Osteoblast (primary cell): ENCODE measurements at regions not wholly inside any gene's neighbourhood (a gene's known extent, or its start where the extent isn't known, plus 50 kb on each side); places are given as distances from the start of the nearest gene placed in this dataset.
"Not testable (repeated sequence)": the region's sequence is repeated elsewhere in the genome, so short reads cannot be mapped to it uniquely, and the experiment has no call there.

Experiments
- DNase-seq: peaks from one replicate; pipeline ENCODE4 v3.0.0; 2011; ENCODE audit warnings: low spot score, mixed read lengths; ENCODE audit not compliant: insufficient read length; ENCODE audit errors: missing footprints
- H2AFZ ChIP-seq: 2 replicates; pipeline ENCODE4 v1.6.0; 2011; ENCODE audit warnings: mild to moderate bottlenecking, low read length
- H3K27ac ChIP-seq: 2 replicates; pipeline ENCODE4 v1.5.1; 2011; ENCODE audit warnings: mild to moderate bottlenecking, low read depth, low read length, moderate library complexity
- H3K27me3 ChIP-seq: 2 replicates; pipeline ENCODE4 v1.6.0; 2012; ENCODE audit warnings: mild to moderate bottlenecking, control low read depth, inconsistent platforms, low read length, moderate library complexity; ENCODE audit not compliant: insufficient read depth
- H3K36me3 ChIP-seq: 2 replicates; pipeline ENCODE4 v1.5.1; 2011; ENCODE audit warnings: mild to moderate bottlenecking, low read length, control low read depth, moderate library complexity; ENCODE audit not compliant: insufficient read depth
- H3K4me1 ChIP-seq: 2 replicates; pipeline ENCODE4 v1.5.1; 2011; ENCODE audit warnings: mild to moderate bottlenecking, low read length, control low read depth, moderate library complexity; ENCODE audit not compliant: insufficient read depth
- H3K4me2 ChIP-seq: 2 replicates; pipeline ENCODE4 v1.6.0; 2011; ENCODE audit warnings: mild to moderate bottlenecking, low read length; ENCODE audit not compliant: insufficient read depth
- H3K4me3 ChIP-seq: fragments of 200-600 bp; sonication (generic); 3 replicates; pipeline ENCODE4 v1.5.1; 2012; ENCODE audit warnings: mild to moderate bottlenecking, low read length, inconsistent platforms; ENCODE audit not compliant: insufficient read depth
- H3K79me2 ChIP-seq: 2 replicates; pipeline ENCODE4 v1.6.0; 2012; ENCODE audit warnings: mild to moderate bottlenecking, low read length, control low read depth, inconsistent platforms; ENCODE audit not compliant: insufficient read depth
- H3K9me3 ChIP-seq: 2 replicates; pipeline ENCODE4 v1.5.1; 2011; ENCODE audit warnings: low read depth, low read length, control low read depth
- H4K20me1 ChIP-seq: 2 replicates; pipeline ENCODE4 v1.6.0; 2012; ENCODE audit warnings: mild to moderate bottlenecking, low read length, control low read depth; ENCODE audit not compliant: insufficient read depth
- TF ChIP-seq, protein P1 (sequence below): IDR thresholded peaks from 2 replicates; pipeline ENCODE4 v1.5.1; 2011; ENCODE audit warnings: mild to moderate bottlenecking, low read depth, low read length, moderate library complexity; ENCODE audit errors: extremely low read depth

DNA sequence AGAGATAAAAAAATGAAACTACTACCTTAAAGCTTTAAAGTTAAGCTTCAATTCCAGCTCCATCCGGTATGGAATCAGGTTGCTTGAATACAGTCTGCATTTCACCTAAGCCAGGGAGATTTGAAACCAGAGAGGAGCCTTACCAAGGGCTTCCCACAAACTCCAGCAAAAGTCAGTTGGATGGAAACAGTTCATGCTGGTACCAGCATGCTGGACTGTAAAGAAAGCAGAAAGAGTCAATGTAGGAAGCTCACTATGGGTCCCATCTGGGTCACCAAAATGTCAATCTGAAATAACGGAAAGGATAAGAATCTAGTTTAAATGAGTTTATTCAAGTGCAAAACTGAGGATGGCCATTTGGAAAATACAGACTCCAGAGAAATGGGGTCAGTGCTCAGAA lies 65.3 kb downstream of the CDO1 start:
- no peak overlapping the region for H2AFZ ChIP-seq
- no peak overlapping the region for H3K4me3 ChIP-seq
- no peaks in the 10 kb centered on the region for H3K4me1 ChIP-seq
- TF ChIP-seq, protein P1, sequence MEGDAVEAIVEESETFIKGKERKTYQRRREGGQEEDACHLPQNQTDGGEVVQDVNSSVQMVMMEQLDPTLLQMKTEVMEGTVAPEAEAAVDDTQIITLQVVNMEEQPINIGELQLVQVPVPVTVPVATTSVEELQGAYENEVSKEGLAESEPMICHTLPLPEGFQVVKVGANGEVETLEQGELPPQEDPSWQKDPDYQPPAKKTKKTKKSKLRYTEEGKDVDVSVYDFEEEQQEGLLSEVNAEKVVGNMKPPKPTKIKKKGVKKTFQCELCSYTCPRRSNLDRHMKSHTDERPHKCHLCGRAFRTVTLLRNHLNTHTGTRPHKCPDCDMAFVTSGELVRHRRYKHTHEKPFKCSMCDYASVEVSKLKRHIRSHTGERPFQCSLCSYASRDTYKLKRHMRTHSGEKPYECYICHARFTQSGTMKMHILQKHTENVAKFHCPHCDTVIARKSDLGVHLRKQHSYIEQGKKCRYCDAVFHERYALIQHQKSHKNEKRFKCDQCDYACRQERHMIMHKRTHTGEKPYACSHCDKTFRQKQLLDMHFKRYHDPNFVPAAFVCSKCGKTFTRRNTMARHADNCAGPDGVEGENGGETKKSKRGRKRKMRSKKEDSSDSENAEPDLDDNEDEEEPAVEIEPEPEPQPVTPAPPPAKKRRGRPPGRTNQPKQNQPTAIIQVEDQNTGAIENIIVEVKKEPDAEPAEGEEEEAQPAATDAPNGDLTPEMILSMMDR, result no peak
- DNase-seq, result no peak
- no peak overlapping the region for H3K27ac ChIP-seq
- no peaks in the 10 kb centered on the region for H3K79me2 ChIP-seq
- no peak overlapping the region for H3K4me2 ChIP-seq
- no peaks in the 10 kb centered on the region for H3K27me3 ChIP-seq
- H4K20me1 ChIP-seq, result no peaks in the 10 kb centered on the region
- H3K36me3 ChIP-seq, result no peaks in the 10 kb centered on the region
- H3K9me3 ChIP-seq, result no peaks in the 10 kb centered on the region

DNA sequence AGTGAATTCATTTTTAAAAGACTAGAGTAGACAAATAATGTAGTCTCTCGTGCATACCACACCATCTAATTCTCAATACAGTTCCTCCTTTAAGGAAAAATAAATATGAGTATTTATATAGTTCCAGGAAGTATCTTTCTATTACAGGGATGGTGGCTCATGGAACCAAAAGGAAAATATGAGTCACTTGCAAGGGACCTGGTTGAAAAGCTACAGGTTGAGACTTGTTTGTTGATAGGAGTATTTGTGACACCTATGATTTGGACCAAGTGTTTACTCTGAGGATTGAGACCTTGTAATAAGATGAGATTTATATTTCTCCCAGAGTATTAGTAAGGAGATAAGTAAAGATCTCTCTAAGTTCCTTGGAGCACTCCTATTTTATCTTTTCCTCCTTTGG lies 67.4 kb downstream of the CDO1 start:
- TF ChIP-seq, protein P1, result no peak
- H3K4me2 ChIP-seq, result no peak overlapping the region
- no peak overlapping the region for H3K4me3 ChIP-seq
- H4K20me1 ChIP-seq, result no peaks in the 10 kb centered on the region
- H3K27ac ChIP-seq, result no peak overlapping the region
- H2AFZ ChIP-seq, result no peak overlapping the region
- H3K4me1 ChIP-seq, result no peaks in the 10 kb centered on the region
- no peaks in the 10 kb centered on the region for H3K36me3 ChIP-seq
- H3K27me3 ChIP-seq, result no peaks in the 10 kb centered on the region
- no peaks in the 10 kb centered on the region for H3K9me3 ChIP-seq
- DNase-seq, result no peak
- no peaks in the 10 kb centered on the region for H3K79me2 ChIP-seq

DNA sequence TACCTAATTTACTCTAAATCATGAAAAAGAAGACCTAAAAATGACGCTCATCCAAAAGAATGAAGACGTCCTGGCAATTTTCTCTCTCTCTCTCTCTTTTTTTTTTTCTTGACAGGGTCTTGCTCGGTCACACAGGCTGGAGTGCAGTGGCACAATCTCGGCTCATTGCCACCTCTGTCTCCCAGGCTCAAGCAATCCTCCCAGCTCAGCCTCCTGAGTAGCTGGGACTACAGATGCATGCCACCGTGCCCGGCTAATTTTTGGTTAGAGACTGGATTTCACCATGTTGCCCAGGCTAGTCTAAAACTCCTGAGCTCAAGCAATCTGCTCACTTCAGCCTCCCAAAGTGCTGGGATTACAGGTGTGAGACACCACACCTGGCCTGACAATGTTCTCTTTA lies 77.2 kb downstream of the CDO1 start:
- not testable (repeated sequence) for H3K4me1 ChIP-seq, H3K4me2 ChIP-seq, H3K36me3 ChIP-seq, H3K79me2 ChIP-seq, H2AFZ ChIP-seq, H3K27ac ChIP-seq, H3K9me3 ChIP-seq, H4K20me1 ChIP-seq, H3K4me3 ChIP-seq, DNase-seq, H3K27me3 ChIP-seq

DNA sequence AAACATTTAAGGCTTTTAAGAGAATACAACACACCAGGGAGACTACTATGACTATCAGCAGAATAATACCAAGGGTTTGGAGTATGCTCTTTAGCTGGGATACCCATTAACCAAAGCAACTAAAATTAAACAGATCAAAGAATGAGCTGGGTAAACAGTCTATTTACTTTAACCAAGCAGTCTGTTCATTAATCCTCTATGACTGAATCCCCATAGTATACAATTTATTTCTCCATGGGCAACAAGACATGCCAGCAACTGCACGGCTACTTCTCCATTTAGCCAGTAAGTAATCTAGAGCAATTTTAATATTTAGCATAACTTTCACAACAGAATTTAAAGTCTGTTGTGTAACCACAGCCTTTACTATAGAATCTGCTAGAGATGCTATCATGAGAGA lies 77.6 kb downstream of the CDO1 start:
- H2AFZ ChIP-seq, result no peak overlapping the region
- H3K4me3 ChIP-seq, result no peak overlapping the region
- H3K9me3 ChIP-seq, result no peaks in the 10 kb centered on the region
- no peaks in the 10 kb centered on the region for H3K79me2 ChIP-seq
- TF ChIP-seq, protein P1, result no peak
- H3K27ac ChIP-seq, result no peak overlapping the region
- H3K4me2 ChIP-seq, result no peak overlapping the region
- peaks cover 8% of the 10 kb centered on the region for H3K27me3 ChIP-seq
- H3K4me1 ChIP-seq, result no peaks in the 10 kb centered on the region
- no peaks in the 10 kb centered on the region for H4K20me1 ChIP-seq
- no peaks in the 10 kb centered on the region for H3K36me3 ChIP-seq
- no peak for DNase-seq

DNA sequence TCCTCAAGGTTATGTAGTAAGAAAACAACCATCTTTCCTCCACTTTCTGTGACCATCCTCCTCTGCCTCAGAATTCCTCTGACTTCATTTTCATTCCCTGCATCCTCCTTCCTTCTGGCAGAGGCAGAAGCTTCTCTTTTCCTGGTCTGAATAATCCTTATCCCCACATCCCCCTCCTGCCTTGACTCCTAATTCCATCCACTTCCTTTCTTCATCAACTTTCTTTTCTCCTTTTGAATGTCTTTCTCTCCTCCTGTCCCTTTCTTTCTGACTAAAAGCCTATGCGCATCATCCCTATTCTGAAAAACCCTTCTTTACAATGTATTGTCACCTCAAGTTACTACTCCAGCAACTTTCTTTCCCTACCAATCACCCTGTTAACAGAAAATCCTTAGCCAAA lies 79.0 kb downstream of the CDO1 start:
- H3K9me3 ChIP-seq, result no peaks in the 10 kb centered on the region
- TF ChIP-seq, protein P1, result no peak
- H2AFZ ChIP-seq, result no peak overlapping the region
- DNase-seq, result no peak
- H3K27ac ChIP-seq, result no peak overlapping the region
- H3K79me2 ChIP-seq, result no peaks in the 10 kb centered on the region
- H3K36me3 ChIP-seq, result no peaks in the 10 kb centered on the region
- H3K27me3 ChIP-seq, result peaks cover 8% of the 10 kb centered on the region
- H3K4me2 ChIP-seq, result no peak overlapping the region
- no peak overlapping the region for H3K4me3 ChIP-seq
- no peaks in the 10 kb centered on the region for H3K4me1 ChIP-seq
- H4K20me1 ChIP-seq, result no peaks in the 10 kb centered on the region
